Mesendoderm (in vitro differentiated cells): ENCODE measurements at regions not wholly inside any gene's neighbourhood (a gene's known extent, or its start where the extent isn't known, plus 50 kb on each side); places are given as distances from the start of the nearest gene placed in this dataset.

Experiments
- DNase-seq: peaks from one replicate; pipeline ENCODE4 v3.0.0; 2013
- H2AK5ac ChIP-seq: 2 replicates; pipeline ENCODE4 v1.6.1; 2013; ENCODE audit warnings: low read length, inconsistent platforms
- H2BK120ac ChIP-seq: 2 replicates; pipeline ENCODE4 v1.6.1; 2013; ENCODE audit warnings: low read depth, mild to moderate bottlenecking, low read length, moderate library complexity, mixed read lengths
- H2BK15ac ChIP-seq: replicated peaks from 2 replicates; pipeline ENCODE4 v1.6.1; 2013; ENCODE audit warnings: low read depth, mild to moderate bottlenecking, moderate library complexity
- H2BK5ac ChIP-seq: 2 replicates; pipeline ENCODE4 v1.6.1; 2013; ENCODE audit warnings: low read length, inconsistent platforms
- H3K18ac ChIP-seq: 2 replicates; pipeline ENCODE4 v1.6.1; 2013; ENCODE audit warnings: mild to moderate bottlenecking, low read length, mixed read lengths
- H3K23ac ChIP-seq: one replicate; pipeline ENCODE4 v1.6.1; 2013; ENCODE audit warnings: low read length
- H3K27ac ChIP-seq: 2 replicates; pipeline ENCODE4 v1.5.1; 2013; ENCODE audit warnings: low read depth, mild to moderate bottlenecking, inconsistent platforms, low read length, moderate library complexity
- H3K27me3 ChIP-seq: 2 replicates; pipeline ENCODE4 v1.6.1; 2013; ENCODE audit warnings: low read length, control low read depth, mild to moderate bottlenecking, inconsistent platforms; ENCODE audit not compliant: insufficient read depth, poor library complexity
- H3K36me3 ChIP-seq: 2 replicates; pipeline ENCODE4 v1.6.1; 2013; ENCODE audit warnings: low read length, inconsistent platforms; ENCODE audit not compliant: control insufficient read depth, insufficient read depth
- H3K4ac ChIP-seq: one replicate; pipeline ENCODE4 v1.6.1; 2013; ENCODE audit warnings: low read depth, mild to moderate bottlenecking, low read length, moderate library complexity
- H3K4me1 ChIP-seq: 2 replicates; pipeline ENCODE4 v1.6.1; 2013; ENCODE audit warnings: low read depth, low read length, inconsistent platforms; ENCODE audit not compliant: control insufficient read depth
- H3K4me2 ChIP-seq: 2 replicates; pipeline ENCODE4 v1.6.1; 2013; ENCODE audit warnings: low read length
- H3K4me3 ChIP-seq: 2 replicates; pipeline ENCODE4 v1.5.1; 2013; ENCODE audit warnings: mild to moderate bottlenecking, low read length
- H3K56ac ChIP-seq: one replicate; pipeline ENCODE4 v1.6.1; 2013; ENCODE audit warnings: low read length
- H3K79me1 ChIP-seq: 2 replicates; pipeline ENCODE4 v1.6.1; 2013; ENCODE audit warnings: low read length, inconsistent platforms
- H3K79me2 ChIP-seq: 2 replicates; pipeline ENCODE4 v1.6.1; 2013; ENCODE audit warnings: mild to moderate bottlenecking, low read length; ENCODE audit not compliant: control insufficient read depth, insufficient read depth
- H3K9ac ChIP-seq: 2 replicates; pipeline ENCODE4 v1.6.1; 2013; ENCODE audit warnings: low read length, inconsistent platforms
- H4K5ac ChIP-seq: one replicate; pipeline ENCODE4 v1.6.1; 2013; ENCODE audit warnings: low read length
- H4K8ac ChIP-seq: one replicate; pipeline ENCODE4 v1.6.1; 2013; ENCODE audit warnings: low read depth, mild to moderate bottlenecking, control low read depth, low read length, moderate library complexity
- WGBS: extraction: QIAGEN DNeasy Blood & Tissue Kit; methylation state at CpG from one replicate; pipeline ENCODE4 v1.1.7; 2013; ENCODE audit warnings: low lambda C conversion rate, missing lambda C conversion rate; ENCODE audit not compliant: insufficient coverage; ENCODE audit errors: extremely low coverage; 5-methylcytosine and 5-hydroxymethylcytosine counted together

- H2BK120ac ChIP-seq, result no peak overlapping the region
Observed at GRCh38 chr15:38701149-38701548, 136.5 kb upstream of the RASGRP1 start.

DNA sequence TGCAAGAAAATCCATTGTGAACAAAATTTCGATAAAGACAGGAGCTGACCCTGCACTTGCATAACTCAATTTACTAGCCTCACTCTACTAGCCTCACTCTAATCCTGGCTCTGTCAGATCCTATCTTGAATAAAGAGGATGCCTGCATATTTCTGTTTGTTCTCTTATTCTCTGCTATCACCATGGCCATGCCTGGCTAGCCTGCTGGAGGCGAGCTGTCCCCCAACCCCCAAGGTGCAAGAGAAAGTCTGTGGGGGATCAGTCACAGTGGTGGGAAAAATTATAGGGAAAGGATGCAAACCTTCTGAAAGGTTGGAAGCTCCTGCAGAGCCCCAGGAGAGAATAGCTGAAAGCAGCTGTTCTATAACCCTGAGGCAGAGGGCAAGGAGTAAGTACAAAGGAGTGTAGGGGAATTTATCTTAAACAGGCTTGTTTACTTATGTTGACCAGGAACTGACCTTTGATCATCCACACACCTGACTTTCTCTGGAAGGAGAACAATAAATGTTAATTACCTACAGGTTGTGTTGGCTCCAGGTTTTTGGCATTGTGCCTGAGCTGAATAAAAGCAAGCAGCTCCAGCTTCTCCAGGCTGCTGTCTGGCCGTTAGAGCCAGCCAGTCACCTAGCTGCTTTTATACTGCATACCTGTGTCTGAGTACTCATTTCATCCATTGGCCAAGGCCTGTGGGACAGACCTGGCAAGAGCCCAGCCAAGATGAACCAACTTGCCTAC is 137.7 kb upstream of the RASGRP1 start:
- Histone ChIP-seq H3K4me2 (no peak overlapping the region), H3K27ac (no peak overlapping the region), H3K79me2 (no peaks in the 10 kb centered on the region), H2BK120ac (no peak overlapping the region), H3K27me3 (peaks cover 2% of the 10 kb centered on the region), H4K5ac (no peak overlapping the region), H3K18ac (no peak overlapping the region), H3K79me1 (no peaks in the 10 kb centered on the region), H3K4ac (no peak overlapping the region), H3K23ac (no peak overlapping the region), H3K56ac (no peak overlapping the region), H3K36me3 (no peaks in the 10 kb centered on the region), H4K8ac (no peak overlapping the region), H3K4me3 (no peak overlapping the region), H2BK15ac (no peak overlapping the region), H3K9ac (no peak overlapping the region), H2BK5ac (no peak overlapping the region), H2AK5ac (no peak overlapping the region), H3K4me1 (no peaks in the 10 kb centered on the region)
- peak; percentile 37 for DNase-seq
- WGBS, result no CpG with 5 or more reads among the region's 3 CpGs

More at GRCh38 chr15:38701149-38701548, 136.5 kb upstream of the RASGRP1 start:
- no peak overlapping the region for H3K18ac ChIP-seq
- H3K4me1 ChIP-seq, result no peaks in the 10 kb centered on the region
- peaks cover 2% of the 10 kb centered on the region for H3K27me3 ChIP-seq
- H3K36me3 ChIP-seq, result no peaks in the 10 kb centered on the region
- H3K23ac ChIP-seq, result no peak overlapping the region
- DNase-seq, result no peak
- no peak overlapping the region for H4K5ac ChIP-seq
- no peak overlapping the region for H4K8ac ChIP-seq
- H3K9ac ChIP-seq, result no peak overlapping the region
- H2BK15ac ChIP-seq, result no peak overlapping the region
- H3K27ac ChIP-seq, result no peak overlapping the region
- H3K4ac ChIP-seq, result no peak overlapping the region
- H2AK5ac ChIP-seq, result no peak overlapping the region
- WGBS, result no CpG with 5 or more reads among the region's 5 CpGs
- H3K4me3 ChIP-seq, result no peak overlapping the region
- no peak overlapping the region for H2BK5ac ChIP-seq
- no peaks in the 10 kb centered on the region for H3K79me1 ChIP-seq
- H3K56ac ChIP-seq, result no peak overlapping the region
- no peaks in the 10 kb centered on the region for H3K79me2 ChIP-seq
- no peak overlapping the region for H3K4me2 ChIP-seq

GRCh38 chr15:38705436-38706219 is 141.0 kb upstream of the RASGRP1 start:
- no peaks in the 10 kb centered on the region for H3K27me3 ChIP-seq
- H3K27ac ChIP-seq, result no peak overlapping the region
- H3K4me3 ChIP-seq, result no peak overlapping the region
- H4K8ac ChIP-seq, result no peak overlapping the region
- no peak overlapping the region for H2AK5ac ChIP-seq
- no peak overlapping the region for H3K9ac ChIP-seq
- no peak overlapping the region for H3K4ac ChIP-seq
- no peak overlapping the region for H3K23ac ChIP-seq
- no peak overlapping the region for H2BK5ac ChIP-seq
- H3K18ac ChIP-seq, result no peak overlapping the region
- H2BK120ac ChIP-seq, result no peak overlapping the region
- no peak overlapping the region for H4K5ac ChIP-seq
- WGBS, result no CpG with 5 or more reads among the region's 11 CpGs
- H3K4me2 ChIP-seq, result no peak overlapping the region
- H2BK15ac ChIP-seq, result no peak overlapping the region
- H3K4me1 ChIP-seq, result no peaks in the 10 kb centered on the region
- H3K36me3 ChIP-seq, result no peaks in the 10 kb centered on the region
- no peak overlapping the region for H3K56ac ChIP-seq
- DNase-seq, result no peak
- H3K79me1 ChIP-seq, result no peaks in the 10 kb centered on the region
- no peaks in the 10 kb centered on the region for H3K79me2 ChIP-seq

DNA sequence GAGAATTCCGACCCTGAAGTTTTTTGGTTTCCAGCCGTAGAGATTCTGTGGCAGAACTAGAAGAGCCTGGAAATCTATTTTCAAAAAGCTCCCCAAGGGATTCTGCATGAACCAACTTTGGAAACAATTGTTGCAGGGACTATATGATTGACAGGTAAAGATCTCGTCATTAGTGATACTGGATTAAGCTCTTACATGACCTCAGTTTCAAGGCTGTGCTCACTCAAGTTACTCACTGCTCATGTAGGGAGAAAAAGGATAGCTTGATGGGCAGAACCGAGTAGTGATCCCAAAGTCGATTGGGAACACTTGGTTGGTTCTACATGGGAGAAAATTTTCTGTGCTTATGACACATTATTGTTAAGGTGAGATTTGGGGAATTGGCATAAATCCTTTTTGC is 142.3 kb upstream of the RASGRP1 start:
- Histone ChIP-seq H3K79me1 (no peaks in the 10 kb centered on the region), H3K18ac (no peak overlapping the region), H3K27ac (no peak overlapping the region), H2AK5ac (no peak overlapping the region), H3K4me1 (no peaks in the 10 kb centered on the region), H2BK5ac (no peak overlapping the region), H3K23ac (no peak overlapping the region), H3K4me2 (no peak overlapping the region), H3K9ac (no peak overlapping the region), H2BK120ac (no peak overlapping the region), H4K5ac (no peak overlapping the region), H4K8ac (no peak overlapping the region), H3K4ac (no peak overlapping the region), H3K4me3 (no peak overlapping the region), H3K56ac (no peak overlapping the region), H3K36me3 (no peaks in the 10 kb centered on the region), H3K79me2 (no peaks in the 10 kb centered on the region), H2BK15ac (no peak overlapping the region), H3K27me3 (no peaks in the 10 kb centered on the region)
- WGBS, result no CpG with 5 or more reads among the region's 5 CpGs
- no peak for DNase-seq

GRCh38 chr15:38707802-38708671 is 143.4 kb upstream of the RASGRP1 start:
- no CpG with 5 or more reads among the region's 8 CpGs for WGBS
- H3K79me1 ChIP-seq, result no peaks in the 10 kb centered on the region
- DNase-seq, result peak; percentile 72

More at GRCh38 chr15:38707802-38708671, 143.4 kb upstream of the RASGRP1 start:
- no peak overlapping the region for H4K8ac ChIP-seq
- H3K18ac ChIP-seq, result no peak overlapping the region
- H3K27me3 ChIP-seq, result no peaks in the 10 kb centered on the region
- H3K4me3 ChIP-seq, result no peak overlapping the region
- H3K56ac ChIP-seq, result no peak overlapping the region
- H3K9ac ChIP-seq, result no peak overlapping the region
- no peak overlapping the region for H3K27ac ChIP-seq
- no peaks in the 10 kb centered on the region for H3K36me3 ChIP-seq
- H2AK5ac ChIP-seq, result no peak overlapping the region
- H3K4me2 ChIP-seq, result no peak overlapping the region
- H2BK5ac ChIP-seq, result no peak overlapping the region
- H2BK120ac ChIP-seq, result no peak overlapping the region
- no peak overlapping the region for H3K23ac ChIP-seq
- no peak overlapping the region for H4K5ac ChIP-seq
- H3K79me2 ChIP-seq, result no peaks in the 10 kb centered on the region
- H3K4me1 ChIP-seq, result no peaks in the 10 kb centered on the region
- H2BK15ac ChIP-seq, result no peak overlapping the region
- H3K4ac ChIP-seq, result no peak overlapping the region
